NCI-H2029 (cell line): ENCODE measurements at regions not wholly inside any gene's neighbourhood (a gene's known extent, or its start where the extent isn't known, plus 50 kb on each side); places are given as distances from the start of the nearest gene placed in this dataset.

ENCODE experiments used
- DNase-seq: peaks from one replicate; lab custom pipeline; 2025; lab: John Stamatoyannopoulos, UW

DNA sequence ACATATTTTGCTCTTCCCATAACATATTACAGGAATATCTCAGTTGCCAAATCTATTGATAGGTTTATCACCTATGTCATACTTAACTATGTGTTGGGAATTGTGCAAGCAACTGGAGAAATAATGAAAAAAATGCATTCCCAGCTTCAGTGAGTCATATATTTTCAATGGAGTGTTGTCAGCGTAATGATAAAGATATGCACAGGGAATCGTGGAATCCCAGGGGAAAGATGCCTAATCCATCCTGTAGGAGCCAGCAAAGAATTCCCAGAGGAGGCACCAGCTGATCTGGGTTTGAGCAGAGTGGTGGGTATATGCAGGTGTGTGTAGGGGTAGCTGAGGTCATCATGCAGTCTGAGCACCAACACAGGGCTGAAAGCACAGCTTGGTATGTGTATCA lies 213.3 kb upstream of the DAB1 start:
- no peak for DNase-seq

DNA sequence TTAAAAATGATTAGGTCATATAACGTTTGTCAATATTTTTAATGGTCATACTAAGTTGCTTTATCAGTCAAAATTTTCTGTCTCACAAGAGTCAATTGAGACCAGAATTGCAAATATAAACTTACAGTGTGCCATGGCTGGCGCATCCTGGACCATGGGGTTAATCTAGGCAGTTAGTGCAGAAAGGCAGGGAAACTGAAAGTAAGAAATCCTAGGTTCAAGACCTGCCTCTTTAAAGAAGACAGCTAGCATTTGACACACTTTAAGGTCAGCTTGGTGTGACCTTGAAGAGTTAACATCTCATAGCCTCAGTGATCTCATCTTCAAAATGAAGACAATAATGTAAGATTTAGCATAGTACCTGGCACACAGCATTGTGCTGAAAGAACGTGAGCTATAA lies 210.0 kb upstream of the DAB1 start:
- no peak for DNase-seq

DNA sequence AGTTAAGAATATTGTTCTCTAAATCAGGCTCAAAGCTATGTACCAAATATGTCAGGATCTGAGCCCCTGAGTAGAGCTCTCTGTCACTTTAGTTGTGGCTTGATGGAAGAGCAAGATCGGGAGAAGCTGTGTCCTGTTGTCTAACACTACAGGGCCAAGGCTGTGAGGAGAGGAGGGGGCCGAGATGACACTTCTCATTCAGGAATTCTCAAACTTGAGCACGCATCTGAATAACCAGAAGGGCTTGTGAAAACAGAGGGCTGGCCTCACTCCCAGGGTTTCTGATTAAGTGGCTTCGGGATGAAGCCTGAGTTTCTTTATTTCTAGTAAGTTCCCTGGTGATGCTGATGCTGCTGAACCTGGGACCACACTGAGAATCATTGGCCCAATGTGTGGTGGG lies 209.2 kb upstream of the DAB1 start:
- DNase-seq: no peak

DNA sequence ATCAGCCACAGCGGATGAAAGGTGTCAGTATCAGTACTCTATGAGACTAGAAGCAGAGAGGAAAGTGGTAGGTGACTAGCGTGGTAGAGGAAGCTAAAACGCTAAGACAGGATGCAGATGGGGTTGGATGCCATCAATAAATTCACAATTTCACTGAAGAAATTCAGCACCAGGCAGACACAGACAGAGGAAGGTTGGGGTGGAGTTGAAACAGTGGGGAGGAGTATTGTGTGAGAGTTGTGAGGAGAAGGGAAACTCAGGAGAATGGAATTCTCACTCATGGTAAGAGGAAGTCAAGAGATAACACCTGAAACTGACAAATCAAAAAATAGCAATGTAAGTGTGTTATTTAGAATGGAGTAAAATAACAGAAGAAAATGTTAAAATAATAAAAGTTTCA lies 208.5 kb upstream of the DAB1 start:
- no peak for DNase-seq

DNA sequence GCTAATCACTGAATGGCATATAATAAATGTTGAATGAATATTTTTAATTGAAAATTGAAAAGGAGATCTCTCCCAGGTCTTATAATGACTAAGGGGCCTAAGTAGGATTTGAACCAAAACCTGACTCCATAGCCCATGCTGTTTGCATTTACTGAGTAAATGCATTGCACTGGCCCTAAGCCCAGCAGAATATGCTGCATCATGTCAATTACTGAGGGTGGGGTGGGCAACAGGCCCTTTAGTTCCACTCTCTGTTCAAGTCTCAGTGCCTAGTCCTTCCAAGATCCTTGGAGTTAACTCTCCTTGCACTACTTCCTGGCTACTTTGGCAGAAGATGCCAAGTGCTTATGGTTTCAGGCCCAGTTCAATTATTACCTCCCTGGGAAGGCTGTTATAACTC lies 203.8 kb upstream of the DAB1 start:
- no peak for DNase-seq

DNA sequence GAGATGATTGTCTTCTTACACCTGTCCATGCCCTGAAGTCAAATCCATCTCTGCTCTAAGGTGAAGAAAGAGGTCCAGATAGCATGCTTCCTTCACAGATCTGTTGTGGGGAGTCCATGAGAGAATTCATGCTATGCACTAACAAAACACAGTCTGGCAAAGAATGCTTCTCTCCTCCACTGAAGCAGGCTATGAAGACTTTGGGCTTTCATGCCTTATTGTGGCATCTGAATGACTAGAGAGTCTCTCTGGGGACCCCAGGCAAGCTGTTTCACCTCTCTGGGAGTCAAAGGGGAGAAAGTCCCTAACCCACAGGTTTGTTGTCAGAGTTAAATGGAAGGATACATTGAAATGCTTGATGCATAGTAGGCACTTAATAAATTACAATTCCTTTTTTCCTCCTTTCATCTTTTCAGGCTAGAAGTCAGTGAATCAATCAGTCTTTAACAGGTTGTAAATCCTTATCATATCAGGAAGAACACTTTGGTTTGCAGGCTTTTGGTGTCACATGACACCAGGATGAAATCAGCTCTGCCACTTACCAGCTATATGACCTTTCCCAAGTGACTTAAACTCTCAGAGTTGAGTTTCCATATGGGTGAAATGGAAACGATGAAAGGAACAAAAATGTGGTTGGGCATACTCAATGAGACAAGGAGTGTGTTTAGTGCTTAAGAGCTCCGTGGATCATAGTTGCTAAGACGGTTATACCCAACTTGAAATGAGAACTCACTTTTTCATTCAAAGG lies 200.1 kb upstream of the DAB1 start:
- DNase-seq: no peak

DNA sequence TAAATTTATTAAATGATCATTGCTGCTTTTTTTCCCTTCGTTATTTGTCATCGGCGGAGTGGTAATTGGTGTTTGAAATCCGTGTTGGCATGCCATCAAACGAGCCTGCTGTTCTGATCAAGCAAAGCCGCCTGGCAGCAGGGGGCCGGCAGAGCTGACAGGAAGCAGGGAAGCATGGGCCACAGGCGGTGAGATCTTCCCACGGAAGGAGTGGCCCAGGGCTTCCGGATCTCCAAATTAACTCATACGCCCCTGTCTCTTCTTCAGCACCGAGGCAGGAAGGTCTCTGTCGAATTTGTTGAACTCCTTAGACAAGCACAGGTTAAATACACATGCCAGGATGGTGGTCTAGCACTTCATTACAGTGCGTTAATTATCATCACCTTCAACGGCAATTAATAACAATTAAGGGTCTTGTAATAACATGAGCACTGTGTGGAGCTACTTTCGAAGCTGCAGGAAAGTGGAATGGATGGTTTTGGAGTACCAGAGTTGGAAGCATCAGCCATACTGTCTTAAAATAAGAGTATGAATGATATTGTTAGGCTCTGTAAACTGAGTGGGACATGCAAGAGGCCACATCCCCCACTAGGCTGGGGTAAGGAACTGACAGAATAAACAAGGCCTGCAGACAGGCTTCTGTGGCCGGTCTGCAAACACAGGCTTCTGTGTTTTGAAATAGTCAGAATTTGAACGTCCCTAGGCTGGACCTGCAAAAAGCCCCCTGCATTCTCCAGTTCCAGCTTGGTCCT lies 199.4 kb upstream of the DAB1 start:
- DNase-seq: no peak

DNA sequence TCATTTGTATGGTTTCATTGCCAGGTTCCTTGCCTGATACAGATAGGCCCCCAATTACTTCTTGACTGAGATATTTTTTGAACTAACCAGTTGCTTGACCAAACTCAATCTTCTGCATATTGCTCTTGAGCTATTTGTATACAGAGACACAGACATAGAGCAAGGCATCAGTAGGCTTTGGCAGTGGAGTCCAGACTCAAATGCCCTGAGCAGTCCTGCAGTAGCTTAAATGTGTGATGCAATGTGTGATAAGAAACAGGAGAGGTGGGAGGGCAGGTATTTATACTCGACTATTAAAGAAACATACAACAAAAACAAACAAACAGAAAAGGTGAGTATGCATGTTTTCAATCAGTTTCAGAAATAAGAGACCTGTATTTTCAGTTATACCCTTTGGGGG lies 197.9 kb upstream of the DAB1 start:
- DNase-seq: no peak

DNA sequence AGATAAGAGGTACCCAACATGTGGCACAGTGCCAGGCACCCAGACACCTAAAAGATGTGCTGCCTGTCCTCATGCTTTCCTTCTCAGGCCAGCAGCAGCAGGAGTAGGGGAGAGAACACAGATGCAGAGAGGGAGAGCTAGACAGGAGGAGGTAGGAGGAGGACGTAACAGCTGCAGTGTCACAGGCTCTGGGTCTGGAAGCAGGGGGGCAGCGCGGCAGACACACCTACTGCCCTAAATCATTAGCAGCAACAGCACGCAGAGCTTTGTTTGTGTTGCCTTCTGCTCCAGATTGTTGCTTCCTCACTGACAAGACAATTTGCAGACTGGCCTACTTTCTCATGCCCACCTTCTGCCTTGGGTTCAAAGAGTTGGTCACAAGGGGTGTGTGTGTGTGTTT lies 196.7 kb upstream of the DAB1 start:
- no peak for DNase-seq

DNA sequence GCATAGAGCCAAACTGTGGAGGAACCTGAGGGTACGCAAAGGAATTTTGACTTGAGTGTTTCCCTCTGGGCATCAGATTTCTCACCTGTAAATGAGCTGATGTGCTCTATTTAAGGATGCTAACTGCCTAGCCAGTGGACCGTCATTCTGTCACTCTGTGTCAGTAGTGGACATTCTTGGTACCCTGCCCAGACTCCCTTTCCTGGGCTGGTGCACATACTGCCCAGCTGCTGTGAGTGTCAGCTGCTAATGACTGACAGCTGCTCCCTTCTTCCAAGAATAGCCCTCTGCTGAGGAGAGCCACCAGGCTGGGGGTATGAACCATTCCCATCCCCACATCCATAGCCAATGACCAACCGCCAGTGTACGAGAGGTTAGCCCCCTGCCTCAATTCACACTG lies 193.1 kb upstream of the DAB1 start:
- DNase-seq: no peak

DNA sequence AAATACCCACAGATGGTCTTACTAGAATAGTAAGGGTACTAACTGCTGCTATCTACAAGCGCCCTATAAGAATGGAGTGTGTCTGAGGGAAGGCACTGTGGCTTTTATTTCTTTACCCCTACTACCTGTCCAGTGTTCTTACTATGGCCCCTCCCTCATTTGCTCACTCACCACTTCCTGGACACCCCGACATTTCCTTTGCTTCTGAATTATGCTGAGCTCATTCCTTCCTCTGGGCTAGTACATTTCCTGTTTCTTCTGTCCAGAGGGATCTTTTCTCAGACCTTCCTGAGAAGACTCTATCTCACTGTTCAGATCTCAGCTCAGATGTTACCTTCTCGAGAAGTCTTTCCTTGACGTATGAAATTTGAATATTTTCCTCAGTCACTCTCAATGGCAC lies 192.1 kb upstream of the DAB1 start:
- no peak for DNase-seq

DNA sequence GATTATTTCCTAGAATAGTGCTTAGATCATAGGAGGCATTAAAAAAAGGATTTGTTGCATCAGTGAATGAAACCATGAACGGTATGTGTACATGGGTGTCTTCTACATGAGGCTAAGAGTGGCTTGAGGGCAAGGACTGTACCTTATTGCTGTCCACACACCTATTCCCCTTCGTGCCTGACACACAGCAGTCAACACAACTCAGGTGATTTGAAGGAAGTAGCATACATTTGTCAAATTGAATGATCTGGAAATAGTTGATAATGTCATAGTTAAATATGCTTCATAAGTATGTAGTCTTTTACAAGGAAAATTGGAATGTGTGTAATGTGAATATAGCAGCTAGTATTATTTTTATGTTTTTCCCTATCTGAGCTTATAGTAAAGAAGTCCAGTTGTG lies 189.0 kb upstream of the DAB1 start:
- DNase-seq: no peak

DNA sequence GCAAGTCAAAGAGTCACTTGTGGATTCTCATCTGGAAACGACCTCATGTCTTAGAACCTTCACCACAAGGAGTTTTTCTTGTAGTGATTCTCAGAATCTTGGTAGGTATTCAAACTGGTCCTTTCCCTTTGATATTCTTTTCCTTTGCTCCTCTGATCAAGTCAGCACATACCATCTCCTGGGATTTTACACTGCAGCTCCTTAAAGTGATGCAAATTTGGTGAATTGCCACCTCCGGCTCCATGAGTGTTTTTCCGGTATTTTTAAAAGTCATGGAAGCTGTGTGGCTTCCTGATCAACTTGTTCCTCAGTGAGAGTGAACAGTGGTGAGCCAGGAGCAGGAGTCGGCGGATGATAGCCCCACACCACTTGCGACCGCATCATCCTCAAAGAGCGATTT lies 182.1 kb upstream of the DAB1 start:
- DNase-seq: no peak

DNA sequence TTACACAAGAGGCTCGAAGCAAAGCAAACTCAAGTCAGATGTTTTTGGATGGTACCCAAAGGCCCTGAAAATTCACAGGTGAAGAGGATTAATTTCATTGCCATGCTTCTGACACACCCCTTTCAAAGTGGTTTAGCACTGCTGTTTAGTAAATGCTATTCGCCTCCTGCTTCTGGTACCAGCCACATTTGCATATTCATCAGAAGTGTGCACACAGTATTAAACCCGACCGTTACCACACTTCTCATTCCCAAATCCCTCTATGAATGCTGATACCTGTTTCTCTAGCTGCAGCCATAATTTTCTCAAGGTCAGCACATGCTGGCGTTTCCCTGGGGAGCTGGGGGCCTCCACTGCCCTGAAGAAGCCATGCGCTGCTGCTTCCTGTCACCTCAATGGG lies 179.8 kb upstream of the DAB1 start:
- DNase-seq: no peak

DNA sequence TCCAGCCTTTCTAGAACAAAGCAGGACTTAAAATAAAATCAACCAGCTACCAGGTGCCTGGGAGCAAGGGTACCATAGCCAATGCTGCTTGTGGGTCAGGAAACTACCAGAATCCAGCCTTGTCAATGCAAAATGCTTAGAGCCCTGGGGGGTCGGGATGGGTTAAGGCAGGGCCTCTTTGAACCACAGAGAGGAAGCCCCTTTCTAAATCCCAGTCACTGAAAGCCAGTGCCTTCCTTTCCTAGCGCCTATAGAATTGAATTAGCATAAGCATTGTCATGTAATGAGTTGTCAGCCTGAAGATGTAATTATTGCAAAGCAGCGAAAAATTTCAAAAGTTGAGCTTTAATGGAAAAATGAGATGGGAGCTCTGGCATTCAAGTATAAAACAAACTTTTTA lies 176.6 kb upstream of the DAB1 start:
- no peak for DNase-seq

DNA sequence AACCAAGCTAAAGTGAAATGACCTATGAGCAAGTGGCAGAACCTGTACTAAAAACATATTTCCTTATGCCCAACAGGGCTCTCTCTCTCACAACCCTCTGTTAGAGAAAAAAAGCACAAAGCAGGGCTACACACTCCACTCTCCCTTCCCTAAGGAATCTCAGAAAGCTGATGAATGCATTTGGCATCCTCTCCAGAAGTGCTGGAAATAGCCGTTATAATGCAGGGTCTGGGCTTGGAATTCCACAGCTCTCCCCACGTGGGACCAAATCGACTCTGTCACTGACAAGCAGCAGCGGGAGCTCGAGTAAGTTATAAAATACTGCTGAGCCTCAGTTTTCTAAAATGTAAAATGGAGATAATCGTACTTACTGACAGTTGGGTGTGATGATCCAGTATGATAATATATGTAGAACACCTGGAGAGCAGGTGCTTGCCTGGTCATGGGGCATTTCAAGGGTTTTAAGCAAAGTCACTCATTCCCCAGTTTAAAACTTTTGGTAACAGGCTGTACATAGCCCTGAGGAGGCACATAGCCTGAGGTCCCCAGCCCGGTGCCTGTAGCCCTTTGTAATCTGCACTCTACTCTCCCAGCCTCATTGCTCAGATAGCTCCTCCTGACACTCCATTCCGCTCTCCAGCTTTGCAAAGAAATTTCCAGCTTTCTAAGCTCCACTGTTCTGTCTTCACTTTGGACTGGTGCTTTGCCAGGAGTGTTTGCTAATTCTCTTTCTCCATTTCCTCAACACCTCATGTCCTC lies 175.6 kb upstream of the DAB1 start:
- no peak for DNase-seq

DNA sequence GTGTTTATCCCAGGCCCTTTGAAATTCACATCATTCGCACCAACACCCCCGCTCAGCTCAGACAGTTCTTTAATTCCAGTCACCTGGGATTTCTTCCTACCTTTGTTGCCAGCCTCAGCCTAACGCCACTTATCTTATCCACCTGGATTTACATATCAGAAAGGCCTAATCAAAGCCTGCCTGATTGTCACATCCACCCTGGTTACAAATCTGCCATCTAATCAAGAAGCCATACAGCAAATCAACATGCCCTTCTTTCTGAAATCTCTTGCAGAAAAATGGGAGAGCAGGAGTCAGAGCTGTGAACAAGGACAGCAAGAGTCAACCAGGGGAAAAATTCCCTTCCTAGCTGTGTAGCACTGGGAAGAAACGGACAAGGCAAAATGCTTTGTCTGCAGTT lies 173.2 kb upstream of the DAB1 start:
- no peak for DNase-seq

DNA sequence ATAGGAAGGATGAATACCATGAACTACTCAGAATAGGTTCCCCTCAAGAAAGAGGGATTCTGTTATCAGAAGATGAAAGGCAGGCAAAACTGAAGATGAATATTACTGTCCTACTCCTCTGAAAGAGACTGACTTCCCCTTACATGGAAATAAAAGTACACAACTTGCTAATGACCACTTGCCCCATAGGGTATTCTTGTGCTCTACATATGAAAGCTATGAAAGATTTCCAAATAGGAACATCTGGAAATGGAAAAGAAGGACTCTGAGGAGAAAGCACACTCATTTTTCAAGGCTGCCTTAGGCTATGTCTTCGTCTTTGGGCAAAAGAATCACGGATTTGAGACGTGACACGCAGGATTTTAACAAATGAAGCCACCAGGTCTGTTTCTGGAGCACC lies 170.1 kb upstream of the DAB1 start:
- no peak for DNase-seq

DNA sequence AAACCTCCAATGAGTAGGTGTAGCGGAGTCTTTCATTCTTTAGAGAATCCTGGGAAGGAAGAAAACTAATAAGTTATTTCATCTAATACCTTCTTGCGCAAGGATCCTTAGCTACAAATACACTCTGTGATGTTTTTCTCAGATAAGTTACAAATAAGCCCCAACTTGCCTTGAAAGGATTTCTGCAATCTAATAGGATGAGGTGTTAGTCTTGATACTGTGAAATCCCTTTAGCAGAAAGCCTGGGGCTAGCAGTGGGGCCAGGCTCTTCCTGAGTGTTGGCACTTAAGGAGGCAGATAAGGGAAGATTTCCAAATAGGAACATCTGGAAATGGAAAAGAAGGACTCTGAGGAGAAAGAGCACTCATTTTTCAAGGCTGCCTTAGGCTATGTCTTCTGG lies 168.0 kb upstream of the DAB1 start:
- DNase-seq: no peak

DNA sequence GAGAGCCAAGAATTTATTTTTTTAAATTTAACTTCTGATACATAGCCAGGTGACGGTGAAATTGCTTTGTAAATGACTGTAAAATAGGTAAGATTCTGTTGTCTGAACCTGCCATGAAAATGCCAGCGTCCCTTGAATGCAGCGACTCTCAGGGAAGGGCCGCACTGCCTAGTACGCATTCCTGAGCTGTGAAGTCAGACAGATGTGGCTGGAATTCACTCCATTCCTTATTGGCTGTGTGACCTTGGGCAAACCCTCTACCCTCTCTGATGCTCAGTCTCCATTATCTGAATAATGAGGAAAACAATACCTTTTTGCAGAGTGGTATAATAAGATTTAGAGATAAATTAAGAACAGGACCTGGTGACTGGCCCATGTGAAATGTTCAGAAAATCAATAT lies 167.1 kb upstream of the DAB1 start:
- DNase-seq: no peak

DNA sequence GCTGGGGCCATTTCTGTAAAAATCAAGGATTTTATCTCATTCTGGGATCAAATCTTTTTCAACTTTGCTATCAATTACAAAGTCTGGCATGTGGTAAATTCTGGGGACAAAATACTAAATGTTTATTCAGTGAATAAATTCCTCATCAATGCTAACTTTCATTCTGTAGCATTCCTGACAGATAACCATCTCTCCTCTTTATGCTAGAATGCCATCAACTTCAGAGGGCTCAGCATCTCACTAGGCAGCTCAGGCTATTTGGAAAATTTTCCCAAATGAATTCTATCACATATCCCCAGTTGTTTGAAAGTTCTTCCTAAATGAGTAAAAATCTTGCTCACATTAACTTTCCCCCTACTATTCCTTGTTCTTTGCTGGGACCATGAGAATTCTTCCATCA lies 163.0 kb upstream of the DAB1 start:
- no peak for DNase-seq

DNA sequence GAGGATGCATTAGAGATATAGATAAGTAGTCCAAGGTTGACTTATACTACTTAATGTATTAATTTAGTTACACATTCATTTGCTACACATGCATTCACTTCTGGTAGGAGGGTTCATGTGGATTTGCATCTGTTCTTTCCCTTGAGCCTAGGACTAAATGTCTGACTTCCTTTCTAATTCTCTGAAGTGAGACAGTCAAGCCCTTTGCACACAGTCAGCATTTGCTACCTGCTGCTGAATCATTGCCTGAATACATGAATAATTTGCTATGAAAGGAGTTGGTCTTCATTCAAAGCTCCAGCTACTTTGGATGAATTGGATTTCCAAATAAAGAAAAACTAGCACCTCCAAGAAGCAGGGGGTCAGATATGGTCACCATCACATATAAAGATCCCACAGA lies 154.8 kb upstream of the DAB1 start:
- no peak for DNase-seq

DNA sequence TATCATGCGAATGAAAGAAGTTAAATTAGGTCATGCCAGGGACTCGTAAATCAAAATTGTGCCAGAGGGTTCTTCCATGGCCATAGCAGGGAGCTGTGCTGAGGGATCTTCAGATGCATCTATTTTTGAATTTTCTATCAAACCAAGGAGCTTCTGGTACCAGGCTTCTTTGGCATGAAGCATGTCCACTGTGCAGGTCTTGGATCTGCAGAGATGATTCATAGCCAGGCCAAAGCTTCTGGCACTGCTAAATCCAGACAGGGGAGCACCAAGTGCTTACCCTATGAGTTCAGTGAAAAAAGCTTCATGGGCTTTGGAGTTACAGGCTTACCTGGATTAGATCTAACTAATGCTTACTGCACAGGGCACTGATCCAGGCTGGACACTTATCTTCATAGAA lies 154.2 kb upstream of the DAB1 start:
- DNase-seq: no peak
